GM06990 (cell line): ENCODE measurements at regions not wholly inside any gene's neighbourhood (a gene's known extent, or its start where the extent isn't known, plus 50 kb on each side); places are given as distances from the start of the nearest gene placed in this dataset.
"Not testable (repeated sequence)": the region's sequence is repeated elsewhere in the genome, so short reads cannot be mapped to it uniquely, and the experiment has no call there.

ENCODE experiments used
- DNase-seq: peaks from one replicate; pipeline ENCODE4 v3.0.0-alpha.2; 2011; ENCODE audit not compliant: insufficient read length; ENCODE audit errors: extremely low read depth
- H3K27me3 ChIP-seq: replicated peaks from 2 replicates; pipeline ENCODE4 v1.6.0; 2011; ENCODE audit warnings: low read length; ENCODE audit not compliant: control insufficient read depth, insufficient read depth
- H3K36me3 ChIP-seq: 2 replicates; pipeline ENCODE4 v1.5.1; 2011; ENCODE audit warnings: low read length; ENCODE audit not compliant: control insufficient read depth, insufficient read depth
- H3K4me3 ChIP-seq: replicated peaks from 2 replicates; pipeline ENCODE4 v1.5.1; 2011; ENCODE audit warnings: low read depth, mild to moderate bottlenecking, control low read depth, low read length
- TF ChIP-seq, protein P1 (sequence below): IDR thresholded peaks from 2 replicates; pipeline ENCODE4 v1.5.1; 2011; ENCODE audit warnings: low read length, control low read depth, mild to moderate bottlenecking, inconsistent platforms; ENCODE audit not compliant: insufficient read depth, poor library complexity, severe bottlenecking

- TF ChIP-seq, protein P1, sequence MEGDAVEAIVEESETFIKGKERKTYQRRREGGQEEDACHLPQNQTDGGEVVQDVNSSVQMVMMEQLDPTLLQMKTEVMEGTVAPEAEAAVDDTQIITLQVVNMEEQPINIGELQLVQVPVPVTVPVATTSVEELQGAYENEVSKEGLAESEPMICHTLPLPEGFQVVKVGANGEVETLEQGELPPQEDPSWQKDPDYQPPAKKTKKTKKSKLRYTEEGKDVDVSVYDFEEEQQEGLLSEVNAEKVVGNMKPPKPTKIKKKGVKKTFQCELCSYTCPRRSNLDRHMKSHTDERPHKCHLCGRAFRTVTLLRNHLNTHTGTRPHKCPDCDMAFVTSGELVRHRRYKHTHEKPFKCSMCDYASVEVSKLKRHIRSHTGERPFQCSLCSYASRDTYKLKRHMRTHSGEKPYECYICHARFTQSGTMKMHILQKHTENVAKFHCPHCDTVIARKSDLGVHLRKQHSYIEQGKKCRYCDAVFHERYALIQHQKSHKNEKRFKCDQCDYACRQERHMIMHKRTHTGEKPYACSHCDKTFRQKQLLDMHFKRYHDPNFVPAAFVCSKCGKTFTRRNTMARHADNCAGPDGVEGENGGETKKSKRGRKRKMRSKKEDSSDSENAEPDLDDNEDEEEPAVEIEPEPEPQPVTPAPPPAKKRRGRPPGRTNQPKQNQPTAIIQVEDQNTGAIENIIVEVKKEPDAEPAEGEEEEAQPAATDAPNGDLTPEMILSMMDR = no peak
- no peak for DNase-seq
- H3K4me3 ChIP-seq = no peak overlapping the region
- H3K27me3 ChIP-seq = no peaks in the 10 kb centered on the region
- no peaks in the 10 kb centered on the region for H3K36me3 ChIP-seq
Observed at GRCh38 chr3:166274351-166275023, 437.3 kb upstream of the BCHE start.

GRCh38 chr3:166270429-166270828, 433.2 kb upstream of the BCHE start:
- TF ChIP-seq, protein P1 = no peak
- Histone ChIP-seq H3K36me3 (no peaks in the 10 kb centered on the region), H3K27me3 (no peaks in the 10 kb centered on the region), H3K4me3 (no peak overlapping the region)
- no peak for DNase-seq

DNA sequence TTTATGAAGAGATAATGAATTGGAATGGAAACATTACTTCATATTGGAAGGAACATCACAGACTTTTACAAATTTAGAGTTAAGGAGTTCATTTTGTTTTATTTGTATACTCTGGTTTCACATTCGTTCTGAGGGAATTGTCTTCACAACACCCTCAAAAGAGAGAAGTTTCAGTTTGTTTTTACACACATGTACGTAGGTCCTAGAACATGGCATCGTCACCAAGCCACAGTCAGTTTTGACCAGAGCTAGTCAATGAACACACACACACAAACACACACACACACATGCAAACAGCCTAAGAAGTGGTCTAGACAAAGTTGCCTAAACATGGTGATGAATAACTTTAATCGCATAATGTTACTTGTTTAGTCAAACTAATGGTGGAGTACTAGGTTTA, 427.9 kb upstream of the BCHE start:
- Histone ChIP-seq H3K4me3 (no peak overlapping the region), H3K36me3 (no peaks in the 10 kb centered on the region), H3K27me3 (no peaks in the 10 kb centered on the region)
- TF ChIP-seq, protein P1 = no peak
- DNase-seq = no peak

DNA sequence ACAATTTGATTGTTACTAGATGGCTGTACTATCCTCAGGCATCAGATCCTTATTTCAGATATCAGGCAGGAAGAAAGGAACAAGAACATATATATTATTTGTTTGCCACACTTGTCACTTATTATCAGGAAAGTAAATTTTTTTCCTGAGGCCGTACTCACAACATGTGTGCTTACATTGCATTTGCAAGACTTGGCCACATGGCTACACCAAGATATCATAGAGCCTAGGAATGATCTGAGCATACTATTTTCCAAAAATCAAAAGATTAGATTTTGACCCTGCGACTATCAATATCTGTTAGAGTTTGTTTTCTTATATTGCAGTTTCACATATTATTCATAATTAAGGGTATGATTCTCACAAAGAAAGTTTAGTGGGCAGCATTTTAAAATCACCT, 426.2 kb upstream of the BCHE start:
- no peak for DNase-seq
- TF ChIP-seq, protein P1 = no peak
- H3K27me3 ChIP-seq = no peaks in the 10 kb centered on the region

DNA sequence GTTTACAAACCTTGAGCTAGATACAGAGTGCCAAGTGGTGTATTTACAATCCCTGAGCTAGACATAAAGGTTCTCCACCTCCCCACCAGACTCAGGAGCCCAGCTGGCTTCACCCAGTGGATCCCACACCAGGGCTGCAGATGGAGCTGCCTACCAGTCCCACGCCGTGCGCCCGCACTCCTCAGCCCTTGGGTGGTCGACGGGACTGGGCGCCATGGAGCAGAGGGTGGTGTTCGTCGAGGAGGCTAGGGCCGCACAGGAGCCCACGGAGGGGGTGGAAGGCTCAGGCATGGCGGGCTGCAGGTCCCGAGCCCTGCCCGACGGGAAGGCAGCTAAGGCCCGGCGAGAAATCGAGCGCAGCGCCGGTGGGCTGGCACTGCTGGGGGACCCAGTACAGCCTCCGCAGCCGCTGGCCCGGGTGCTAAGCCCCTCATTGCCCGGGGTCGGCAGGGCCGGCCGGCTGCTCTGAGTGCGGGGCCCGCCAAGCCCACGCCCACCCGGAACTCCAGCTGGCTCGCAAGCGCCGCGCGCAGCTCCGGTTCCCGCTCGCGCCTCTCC, 421.1 kb upstream of the BCHE start:
- DNase-seq, H3K4me3 ChIP-seq, H3K27me3 ChIP-seq, H3K36me3 ChIP-seq: not testable (repeated sequence)

More for the DNA sequence above, 426.2 kb upstream of the BCHE start:
- Histone ChIP-seq H3K4me3 (no peak overlapping the region), H3K36me3 (no peaks in the 10 kb centered on the region)

- H3K4me3 ChIP-seq = no peak overlapping the region
- H3K36me3 ChIP-seq = no peaks in the 10 kb centered on the region
- no peaks in the 10 kb centered on the region for H3K27me3 ChIP-seq
- TF ChIP-seq, protein P1 = no peak
- no peak for DNase-seq
Observed at GRCh38 chr3:166257715-166258114, 420.5 kb upstream of the BCHE start.
